ENCODE measurements at regions not wholly inside any gene's neighbourhood (a gene's known extent, or its start where the extent isn't known, plus 50 kb on each side); places are given as distances from the start of the nearest gene placed in this dataset.
"Not testable (repeated sequence)": the region's sequence is repeated elsewhere in the genome, so short reads cannot be mapped to it uniquely, and the experiment has no call there.

GRCh38 chr6:141445928-141446628, 686.6 kb upstream of the GJE1 start:
- DNase-seq, result no peak

- no peak for DNase-seq
Observed at GRCh38 chr6:141443668-141444289, 688.9 kb upstream of the GJE1 start.

DNA sequence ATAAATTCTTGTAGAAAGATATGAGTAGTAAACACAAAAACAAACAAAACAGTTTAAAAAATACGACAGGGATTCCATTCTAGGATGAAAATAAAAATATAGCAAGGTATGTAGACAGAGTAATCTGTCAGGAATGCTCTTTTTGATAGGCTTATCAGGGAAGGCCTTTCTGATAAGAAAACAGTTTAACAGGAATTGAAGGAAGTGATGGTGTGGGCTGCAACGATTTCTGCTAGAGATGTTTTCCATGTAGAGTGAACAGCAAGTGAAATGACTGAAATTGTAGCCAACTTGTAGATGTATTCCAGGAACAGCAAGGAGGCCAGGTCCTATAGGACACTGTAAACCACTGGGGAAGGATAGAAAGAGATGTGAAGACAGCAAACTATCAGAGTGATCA, 689.7 kb upstream of the GJE1 start:
- DNase-seq, result no peak

DNA sequence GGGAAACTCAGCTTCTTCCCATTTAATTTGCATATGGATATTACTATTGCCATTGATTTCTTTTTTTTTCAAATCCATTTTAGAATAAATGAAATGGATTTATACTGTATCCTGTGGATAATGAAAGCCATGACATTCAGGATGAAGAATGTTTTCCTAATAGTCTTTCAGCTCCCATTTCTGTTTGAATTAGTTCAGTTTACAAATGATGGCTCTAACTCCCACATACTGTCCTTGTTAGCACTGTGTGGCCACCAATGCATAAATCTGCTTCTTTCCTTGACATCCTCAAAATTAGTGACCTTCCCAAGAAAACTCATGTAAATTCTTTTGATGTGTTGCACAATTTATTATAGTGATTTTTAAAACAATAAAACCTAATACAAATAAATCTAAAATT, 693.2 kb upstream of the GJE1 start:
- DNase-seq, result no peak

- DNase-seq, result no peak
Observed at GRCh38 chr6:141437685-141438084, 695.0 kb upstream of the GJE1 start.

DNA sequence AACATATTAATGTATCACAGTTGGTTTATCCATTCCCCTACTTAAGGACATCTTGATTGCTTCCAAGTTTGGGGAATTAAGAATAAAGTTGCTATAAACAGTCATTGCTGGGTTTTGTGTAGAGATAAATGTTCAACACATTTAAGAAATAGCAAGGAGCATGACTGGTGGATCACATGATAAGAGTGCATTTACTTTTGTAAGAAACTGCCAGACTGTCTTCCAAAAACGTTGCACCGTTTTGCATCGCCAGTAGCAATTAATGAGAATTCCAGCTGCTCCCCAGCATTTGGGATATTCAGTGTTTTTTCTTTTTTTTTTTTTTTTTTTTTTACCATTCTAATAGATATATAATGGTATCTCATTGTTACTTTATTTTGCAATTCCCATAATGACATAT, 695.7 kb upstream of the GJE1 start:
- no peak for DNase-seq

DNA sequence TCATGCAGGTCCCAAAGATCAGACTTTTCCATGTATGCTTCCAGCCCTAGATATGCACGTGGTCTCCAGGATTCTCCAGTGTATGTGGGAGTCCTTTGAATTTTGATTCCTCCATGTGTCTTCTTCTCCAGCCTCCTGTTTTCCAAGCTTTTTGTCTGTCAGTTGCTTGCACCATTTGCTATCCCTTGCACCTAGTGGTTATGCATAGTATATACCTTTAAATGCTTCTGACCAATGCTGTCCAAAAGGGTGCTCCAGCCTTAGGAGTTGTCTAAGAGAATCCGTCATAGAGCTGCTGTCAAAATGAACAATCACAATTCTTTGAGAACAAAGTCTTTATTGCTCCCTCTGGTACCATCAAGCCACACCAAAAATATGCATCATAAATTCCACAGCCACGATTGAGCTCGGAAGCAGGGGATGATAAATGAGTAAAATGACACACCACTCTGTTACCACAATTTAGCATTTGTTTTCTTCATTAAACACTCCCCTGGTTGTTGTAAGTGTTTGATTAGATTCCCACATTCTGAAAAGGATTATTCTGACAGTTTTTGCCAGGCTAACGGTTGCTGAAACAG, 706.2 kb upstream of the GJE1 start:
- DNase-seq, result no peak

DNA sequence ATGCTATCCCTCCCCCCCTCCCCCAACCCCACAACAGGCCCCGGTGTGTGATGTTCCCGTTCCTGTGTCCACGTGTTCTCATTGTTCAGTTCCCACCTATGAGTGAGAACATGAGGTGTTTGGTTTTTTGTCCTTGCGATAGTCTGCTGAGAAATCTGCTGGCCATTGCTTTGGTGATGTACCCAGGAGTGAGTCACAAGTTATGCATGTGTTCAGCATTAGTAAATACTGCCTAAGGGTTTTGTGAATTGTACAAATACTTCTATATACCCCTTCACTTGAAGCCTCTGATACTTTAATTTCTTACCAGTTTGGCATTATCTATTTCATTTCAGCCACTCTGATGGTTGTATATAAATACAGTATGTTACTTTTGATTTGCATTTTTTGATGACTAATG, 711.3 kb upstream of the GJE1 start:
- DNase-seq, result no peak

DNA sequence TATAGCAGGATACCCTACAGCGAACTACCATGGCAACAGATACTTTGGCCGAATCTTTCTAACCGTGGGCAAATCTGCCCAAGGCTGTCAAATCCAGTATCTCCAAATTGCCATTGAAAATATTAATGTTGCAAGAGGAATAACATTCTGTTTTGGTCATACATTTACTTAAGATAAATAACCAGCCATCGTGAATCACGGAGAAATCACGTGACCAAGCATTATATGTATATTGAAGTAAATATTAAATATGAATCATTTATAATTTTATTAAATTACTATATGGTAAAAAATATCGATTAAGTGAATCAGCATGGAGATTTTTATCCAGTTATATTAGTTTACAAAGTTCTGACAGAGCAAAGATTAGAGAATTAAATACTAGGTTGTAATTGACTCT, 714.6 kb upstream of the GJE1 start:
- DNase-seq, result no peak

- no peak for DNase-seq
Observed at GRCh38 chr6:141415896-141416295, 716.8 kb upstream of the GJE1 start.

- DNase-seq, result no peak
Observed at GRCh38 chr6:141413196-141413595, 719.5 kb upstream of the GJE1 start.

DNA sequence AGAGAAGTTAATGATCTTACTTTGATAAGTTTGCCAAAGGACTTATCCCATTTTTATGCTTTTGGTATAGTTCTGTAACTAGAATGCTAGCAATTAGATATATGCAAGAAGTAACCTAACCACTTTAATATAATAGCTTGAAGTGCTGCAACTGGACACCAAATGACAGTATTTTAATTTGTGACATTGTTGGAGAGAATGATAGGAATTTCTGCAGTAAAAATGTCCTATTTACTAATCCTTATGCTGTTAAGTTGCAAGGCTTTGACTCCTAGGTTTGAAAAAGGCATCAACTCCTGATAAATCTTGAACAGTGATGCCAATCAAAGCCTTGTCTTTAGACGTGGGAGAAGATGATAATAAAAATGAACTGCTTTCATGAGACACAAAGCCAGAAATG, 726.0 kb upstream of the GJE1 start:
- DNase-seq, result no peak

GRCh38 chr6:141403827-141404226, 728.9 kb upstream of the GJE1 start:
- no peak for DNase-seq

- DNase-seq, result no peak
Observed at GRCh38 chr6:141403103-141403502, 729.6 kb upstream of the GJE1 start.

DNA sequence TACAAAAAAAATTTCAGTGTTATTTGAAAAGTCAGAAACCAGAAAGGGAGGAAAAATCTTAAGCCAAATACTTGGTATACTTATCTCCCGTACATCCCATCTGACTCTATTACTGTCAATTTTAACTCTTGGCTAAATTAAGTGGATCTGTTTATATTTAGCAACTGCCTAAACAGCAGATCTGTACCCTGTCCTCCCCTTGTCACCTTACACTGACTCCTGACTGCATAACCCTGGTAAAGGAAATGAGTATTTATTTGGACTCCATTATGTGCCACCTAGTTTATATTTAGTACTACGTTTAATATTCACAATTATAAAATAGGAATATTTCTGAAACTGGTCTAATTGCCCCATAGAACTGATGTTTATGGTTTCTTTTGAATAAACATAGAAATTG, 730.2 kb upstream of the GJE1 start:
- DNase-seq, result no peak

GRCh38 chr6:141401851-141402250, 730.9 kb upstream of the GJE1 start:
- DNase-seq, result no peak

DNA sequence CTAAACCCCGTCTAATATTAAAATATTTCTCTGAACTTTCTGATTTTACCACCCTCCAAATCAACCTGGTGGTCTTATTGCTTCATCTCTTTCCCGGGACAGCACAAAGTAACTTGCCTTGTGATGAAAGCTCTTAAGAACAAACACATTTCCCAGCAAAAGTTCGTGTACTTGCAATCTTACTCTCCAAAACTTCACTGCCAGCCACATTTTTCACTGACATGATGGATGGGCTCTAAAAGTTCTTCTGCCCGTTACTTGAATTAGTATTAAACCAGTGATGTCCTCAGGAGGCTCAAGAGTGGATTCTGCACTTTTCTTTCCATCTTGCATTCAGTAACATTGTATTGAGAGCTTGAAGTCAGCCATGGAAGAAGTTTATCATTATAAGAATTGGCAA, 731.6 kb upstream of the GJE1 start:
- no peak for DNase-seq

- no peak for DNase-seq
Observed at GRCh38 chr6:141398949-141399348, 733.8 kb upstream of the GJE1 start.

GRCh38 chr6:141395443-141396008, 737.2 kb upstream of the GJE1 start:
- DNase-seq, result no peak

- DNase-seq, result no peak
Observed at GRCh38 chr6:141394565-141395051, 738.1 kb upstream of the GJE1 start.

GRCh38 chr6:141394125-141394536, 738.6 kb upstream of the GJE1 start:
- no peak for DNase-seq

- no peak for DNase-seq
Observed at GRCh38 chr6:141393405-141394124, 739.2 kb upstream of the GJE1 start.

DNA sequence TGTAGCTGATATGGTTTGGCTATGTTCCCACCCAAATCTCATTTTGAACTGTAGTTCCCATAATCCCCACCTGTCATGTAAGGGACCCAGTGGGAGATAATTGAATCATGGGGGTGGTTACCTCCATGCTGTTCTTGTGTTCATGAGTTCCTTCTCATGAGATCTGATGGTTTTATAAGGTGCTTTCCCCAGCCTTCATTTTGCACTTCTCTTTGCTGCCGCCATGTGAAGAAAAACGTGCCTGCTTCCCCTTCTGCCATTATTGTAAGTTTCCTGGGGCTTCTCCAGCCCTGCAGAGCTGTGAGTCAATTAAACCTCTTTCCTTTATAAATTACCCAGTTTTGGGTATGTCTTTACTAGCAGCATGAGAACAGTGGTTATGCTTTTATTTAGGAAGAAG, 741.6 kb upstream of the GJE1 start:
- DNase-seq, result not testable (repeated sequence)
